Posterior vena cava (tissue), 2 donors: ENCODE measurements at regions not wholly inside any gene's neighbourhood (a gene's known extent, or its start where the extent isn't known, plus 50 kb on each side); places are given as distances from the start of the nearest gene placed in this dataset.
"Not testable (repeated sequence)": the region's sequence is repeated elsewhere in the genome, so short reads cannot be mapped to it uniquely, and the experiment has no call there.

ENCODE experiments used
- DNase-seq: peaks from one replicate; pipeline ENCODE4 v3.0.0-alpha.2; 2020; ENCODE audit warnings: low spot score
- intact Hi-C, 2 donors: fragments of 100-400 bp; cut with DNase I; formaldehyde crosslinking; loops; one replicate each; pipeline versions ENCODE4 v1.14.1 to v1.14.2; 2022 to 2023
- donor health status: DM: yes; HTN: yes; CAD: no.
- donor health status: DM: yes; HTN: yes; CAD: no.

DNA sequence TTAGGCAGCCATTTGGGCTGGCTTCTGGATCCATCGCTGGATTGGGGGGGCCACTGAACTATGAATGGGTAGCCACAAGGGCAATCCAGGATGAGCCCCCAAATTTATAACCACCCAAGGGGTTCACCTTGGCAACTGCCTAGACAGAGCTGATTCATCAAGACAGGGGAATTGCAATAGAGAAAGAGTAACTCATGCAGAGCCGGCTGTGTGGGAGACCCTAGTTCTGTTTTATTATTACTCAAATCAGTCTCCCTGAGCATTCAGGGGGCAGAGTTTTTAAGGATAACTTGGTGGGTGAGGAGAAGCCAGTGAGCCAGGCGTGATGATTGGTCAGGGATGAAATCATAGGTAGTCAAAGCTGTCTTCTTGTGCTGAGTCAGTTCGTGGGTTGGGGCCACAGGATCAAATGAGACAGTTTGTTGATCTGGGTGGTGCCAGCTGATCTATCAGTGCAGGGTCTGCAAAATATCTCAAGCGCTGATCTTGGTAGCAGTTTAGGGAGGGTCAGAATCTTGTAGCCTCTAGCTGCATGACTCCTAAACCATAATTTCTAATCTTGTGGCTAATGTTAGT is 57.9 kb downstream of the DNAJB9 start:
- no peak for DNase-seq
- intact Hi-C loops: loop anchor here in 1 of 2 donors (1.0 kb wide), 1 partner anchor 36 kb away; no protein-coding TSS in a partner anchor

DNA sequence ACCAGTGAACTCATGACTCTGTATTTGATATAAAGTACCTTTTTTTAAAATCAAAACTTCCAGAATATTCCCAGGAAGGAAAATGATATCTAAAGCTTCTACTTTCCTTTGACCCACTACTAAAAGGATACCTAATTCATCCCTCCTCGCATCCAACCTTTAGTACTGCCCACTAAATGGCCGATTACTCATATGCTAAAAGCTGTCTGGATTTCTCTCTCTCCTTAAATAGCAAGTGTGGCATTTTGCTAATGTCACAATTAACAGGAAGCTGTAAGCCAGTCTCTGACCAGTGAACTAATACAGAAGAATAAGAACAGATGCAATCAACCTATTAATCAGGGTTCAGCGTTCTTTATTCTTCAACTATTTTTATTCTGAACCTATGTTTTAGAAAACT is 59.0 kb downstream of the DNAJB9 start:
- no peak for DNase-seq
- intact Hi-C loops: no loop called here

DNA sequence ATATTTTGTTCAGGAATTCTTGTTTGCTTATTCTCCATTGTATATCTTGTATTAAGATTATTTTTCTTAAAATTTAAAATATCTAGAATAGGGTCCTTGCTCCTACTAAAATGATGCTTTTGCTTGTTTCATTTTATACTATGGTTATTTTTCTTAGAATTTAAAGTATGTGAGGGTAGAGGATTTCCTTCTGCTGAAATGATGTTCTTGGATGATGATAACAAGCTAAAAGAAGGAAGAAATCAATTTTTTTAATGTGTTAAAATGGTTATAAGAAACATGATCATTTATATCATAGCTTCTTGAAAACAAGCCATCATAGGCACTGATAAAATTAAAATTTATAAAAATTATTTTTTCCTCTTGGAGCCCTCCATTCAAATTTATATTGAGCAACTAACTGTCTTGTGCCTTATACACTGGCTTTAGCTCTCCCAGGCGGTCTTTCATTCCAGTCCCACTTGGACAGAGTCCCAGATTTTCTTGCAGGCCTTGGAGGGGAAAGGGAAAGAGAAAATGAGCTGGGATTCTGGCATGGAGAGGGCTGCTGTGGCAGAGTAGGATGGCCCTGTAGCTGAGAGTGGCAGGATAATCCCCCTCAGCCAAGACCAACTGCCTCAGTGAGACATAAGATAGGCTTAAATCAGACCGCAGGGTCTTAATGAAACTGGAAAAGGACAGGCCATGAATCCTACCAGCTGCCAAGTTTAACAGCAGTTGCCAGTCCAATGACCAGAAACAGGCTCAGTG is 60.2 kb downstream of the DNAJB9 start:
- no peak for DNase-seq
- intact Hi-C loops: no loop called here

DNA sequence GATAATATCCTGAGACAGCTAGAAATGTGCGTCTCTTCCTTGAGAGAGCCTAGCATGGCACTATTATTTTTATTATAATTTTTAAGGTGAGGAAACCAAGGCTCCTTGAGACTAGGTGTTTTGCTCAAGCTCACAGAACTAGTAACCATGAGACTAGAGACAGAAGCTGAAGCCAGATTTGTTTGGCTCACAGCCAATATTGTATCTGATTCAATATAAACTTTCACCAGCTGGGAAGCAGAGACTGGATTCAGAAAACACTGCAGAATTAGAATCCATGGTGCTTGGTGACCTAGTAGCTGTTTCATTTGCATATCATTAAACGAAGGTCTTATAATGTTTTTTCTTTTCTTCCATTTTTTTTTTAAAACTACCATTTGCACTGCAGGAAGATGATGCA is 64.4 kb downstream of the DNAJB9 start:
- DNase-seq: no peak
- intact Hi-C loops: no loop called here

DNA sequence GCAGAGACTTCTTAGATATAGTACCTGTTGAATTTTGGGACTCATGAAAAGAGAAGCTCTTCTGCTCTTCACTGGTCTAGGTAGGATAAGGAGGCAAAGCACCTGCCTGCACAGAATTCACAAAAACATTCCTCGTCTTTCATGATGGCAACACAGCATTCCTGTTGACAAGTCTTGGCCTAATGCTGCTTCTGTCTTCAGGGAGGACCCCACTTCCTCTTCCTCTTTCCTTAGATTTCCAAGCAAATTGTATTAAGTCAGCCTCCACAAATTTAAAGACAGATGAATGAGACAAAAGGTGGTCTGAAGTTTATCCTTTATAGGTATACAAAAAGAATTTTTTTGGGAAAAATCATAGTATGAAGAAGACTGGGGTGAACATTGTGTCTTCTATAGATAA is 64.9 kb downstream of the DNAJB9 start:
- intact Hi-C loops: no loop called here
- DNase-seq: no peak

DNA sequence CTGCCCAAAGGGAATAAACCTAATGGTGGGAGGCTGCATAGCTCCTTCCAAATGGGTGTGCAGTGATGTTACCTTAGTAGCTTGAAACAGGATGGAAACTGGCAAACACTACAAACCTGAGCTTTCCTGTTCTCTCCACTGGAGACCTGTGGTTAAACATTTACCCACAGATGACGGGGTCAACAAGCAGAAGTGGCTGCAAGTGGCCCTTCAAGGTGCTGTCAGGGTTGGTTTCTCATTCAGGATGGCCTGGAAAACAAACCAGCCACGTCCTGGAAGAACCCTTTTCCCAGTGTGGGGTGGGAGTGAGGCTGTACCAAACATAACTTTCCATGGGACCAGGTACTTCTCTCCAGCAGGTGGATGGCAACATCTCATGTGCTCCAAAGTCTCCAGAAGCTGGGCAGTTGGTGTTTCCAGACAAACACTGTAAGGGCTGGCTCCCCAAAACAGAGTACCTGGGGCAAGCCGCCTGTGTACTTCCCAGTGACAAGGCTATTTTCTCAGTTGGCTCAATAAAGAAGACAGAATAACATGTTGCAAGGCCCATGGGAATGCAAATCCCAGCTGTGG is 67.5 kb downstream of the DNAJB9 start:
- intact Hi-C loops: no loop called here
- no peak for DNase-seq

DNA sequence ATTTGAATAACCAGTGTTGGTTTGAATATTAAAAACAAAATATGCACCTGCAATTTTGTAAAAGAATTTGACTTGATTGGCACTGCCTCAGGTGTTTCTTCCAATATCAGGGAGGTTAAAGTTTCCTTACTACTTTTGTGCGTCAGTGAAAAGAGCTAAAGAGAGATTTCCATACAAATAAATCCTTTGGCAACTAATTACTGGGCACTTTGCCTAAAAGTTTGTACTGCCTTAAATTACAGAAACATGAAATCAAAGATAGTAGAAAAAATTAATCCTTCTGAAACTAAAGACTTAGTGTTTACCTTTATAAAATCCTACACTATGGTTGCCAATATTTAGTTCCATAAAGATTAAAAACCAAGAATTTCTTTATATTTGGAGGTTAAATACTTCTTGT is 72.5 kb downstream of the DNAJB9 start:
- no peak for DNase-seq
- intact Hi-C loops: no loop called here

DNA sequence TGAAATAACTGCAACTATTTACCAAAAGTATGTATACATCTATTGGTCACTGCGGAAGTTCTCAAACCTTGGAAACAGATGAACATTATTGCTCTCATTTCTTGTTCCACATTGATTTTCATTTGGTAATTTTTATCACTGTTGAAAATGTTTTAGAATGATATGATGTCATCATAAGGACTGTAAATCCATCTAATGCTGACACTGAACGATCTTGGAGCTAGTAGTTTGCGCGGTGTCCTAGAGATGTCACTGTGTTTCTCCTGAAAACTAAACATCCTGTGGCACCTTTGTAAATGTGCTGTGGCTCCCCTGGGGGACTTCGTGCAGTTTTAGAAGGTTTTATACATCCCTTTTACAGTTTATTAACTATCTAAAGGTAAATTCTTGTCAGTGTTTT is 73.5 kb downstream of the DNAJB9 start:
- intact Hi-C loops: no loop called here
- no peak for DNase-seq

DNA sequence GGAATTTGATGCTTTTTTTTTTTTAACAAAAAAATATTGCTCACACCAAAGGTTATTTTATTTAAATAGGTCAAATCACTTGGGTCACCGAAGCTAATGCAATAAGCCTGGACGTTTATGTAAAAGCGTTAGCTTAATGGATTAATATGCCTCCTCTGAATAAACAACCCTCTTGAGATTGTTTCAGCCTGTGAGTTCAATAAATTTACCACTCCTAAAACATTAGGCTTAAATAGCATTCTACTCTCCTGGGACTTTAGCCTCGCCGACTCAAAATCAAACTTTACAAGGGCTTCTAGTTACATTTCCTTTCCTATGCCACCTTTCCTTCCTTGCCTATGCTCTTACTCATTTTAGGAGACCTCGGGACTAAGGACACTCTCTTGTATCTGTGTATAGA is 79.3 kb downstream of the DNAJB9 start:
- DNase-seq: no peak
- intact Hi-C loops: no loop called here

DNA sequence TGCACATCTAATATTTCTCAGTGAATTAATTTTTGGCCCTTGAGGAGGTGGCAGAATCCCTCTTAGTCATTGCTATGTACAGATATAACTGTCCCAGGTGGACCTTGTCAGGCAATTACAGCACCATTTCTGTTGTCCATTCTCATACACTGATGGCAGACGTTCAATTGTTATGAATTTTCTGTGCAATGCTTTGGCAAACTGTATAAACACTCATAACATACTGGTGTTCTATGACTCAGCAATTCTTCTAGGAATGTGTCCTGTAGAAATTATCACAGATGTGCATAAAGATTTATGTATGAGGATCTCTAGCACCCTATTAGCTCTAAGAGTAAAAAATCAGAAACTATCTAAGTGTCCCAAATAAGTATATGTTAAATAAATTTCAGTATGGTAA is 80.8 kb downstream of the DNAJB9 start:
- intact Hi-C loops: no loop called here
- no peak for DNase-seq

DNA sequence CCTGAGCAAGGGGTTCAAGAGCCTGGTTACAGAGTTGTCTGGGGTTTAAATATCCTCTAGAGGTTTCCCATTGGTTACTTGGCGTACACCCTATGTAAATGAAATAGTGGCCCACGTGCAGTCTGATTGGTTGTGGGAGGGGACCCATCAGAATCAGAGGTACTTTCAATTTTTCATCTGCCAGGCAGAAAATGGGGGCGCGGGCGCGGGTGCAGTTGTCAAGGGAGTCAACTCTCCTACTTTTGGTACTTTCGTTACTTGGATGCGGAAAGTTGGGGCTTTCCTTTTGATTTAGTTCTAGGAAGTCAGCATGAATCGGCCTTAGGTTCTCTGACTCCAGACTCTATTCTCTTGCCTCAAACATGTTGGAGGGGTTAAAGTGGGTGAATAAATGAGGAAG is 83.2 kb downstream of the DNAJB9 start:
- DNase-seq: no peak
- intact Hi-C loops: no loop called here

DNA sequence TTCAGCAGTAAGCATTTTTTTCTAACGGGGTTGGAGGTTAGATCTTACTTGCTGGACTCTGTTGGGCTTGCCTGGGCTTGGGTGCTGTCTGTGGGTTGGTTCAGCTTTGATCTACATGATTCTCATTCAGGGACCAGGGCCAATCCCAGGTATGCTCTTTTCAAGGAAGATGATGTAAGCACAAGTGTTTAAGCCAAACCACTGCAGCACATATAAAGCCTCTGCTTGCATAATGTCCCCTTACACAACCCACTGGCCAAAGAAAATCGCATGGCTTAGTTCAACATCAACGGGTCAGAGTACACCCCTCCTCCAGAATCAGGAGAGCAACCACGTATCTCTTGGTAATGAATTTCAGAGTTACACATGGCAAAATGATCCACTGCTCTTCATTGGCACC is 83.9 kb downstream of the DNAJB9 start:
- no peak for DNase-seq
- intact Hi-C loops: no loop called here

DNA sequence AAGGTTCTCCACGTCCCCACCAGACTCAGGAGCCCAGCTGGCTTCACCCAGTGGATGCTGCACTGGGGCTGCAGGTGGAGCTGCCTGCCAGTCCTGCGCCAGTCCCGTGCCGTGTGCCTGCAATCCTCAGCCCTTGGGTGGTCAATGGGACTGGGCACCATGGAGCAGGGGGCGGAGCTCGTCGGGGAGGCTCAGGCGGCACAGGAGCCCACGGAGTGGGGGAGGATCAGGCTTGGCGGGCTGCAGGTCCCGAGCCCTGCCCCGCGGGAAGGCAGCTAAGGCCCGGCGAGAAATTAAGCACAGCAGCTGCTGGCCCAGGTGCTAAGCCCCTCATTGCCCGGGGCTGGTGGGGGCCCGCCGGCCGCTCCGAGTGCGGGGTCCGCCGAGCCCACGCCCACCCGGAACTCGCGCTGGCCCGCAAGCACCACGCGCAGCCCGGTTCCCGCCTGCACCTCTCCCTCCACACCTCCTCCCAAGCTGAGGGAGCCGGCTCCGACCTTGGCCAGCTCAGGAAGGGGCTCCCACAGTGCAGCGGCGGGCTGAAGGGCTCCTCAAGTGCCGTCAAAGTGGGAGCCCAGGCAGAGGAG is 87.6 kb downstream of the DNAJB9 start:
- intact Hi-C loops, DNase-seq: not testable (repeated sequence)

DNA sequence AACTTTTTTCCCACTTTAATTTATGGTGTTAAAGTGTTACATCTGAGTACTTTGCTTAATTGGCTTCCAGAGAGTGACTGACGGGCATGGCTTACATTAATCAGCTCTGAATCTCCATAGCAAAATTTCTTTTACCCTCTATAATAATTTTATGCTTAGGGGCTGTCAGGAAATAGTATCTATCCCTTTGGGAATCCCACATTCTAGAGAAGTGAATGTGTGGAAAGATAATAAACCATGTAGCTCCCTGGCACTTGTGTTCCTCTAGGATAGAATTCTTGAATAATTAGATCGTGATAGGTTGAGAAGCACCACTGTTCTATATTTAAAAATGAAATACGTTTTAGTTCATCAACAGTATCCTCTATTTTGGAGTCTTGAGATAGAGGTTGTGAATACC is 89.6 kb downstream of the DNAJB9 start:
- no peak for DNase-seq
- intact Hi-C loops: no loop called here

DNA sequence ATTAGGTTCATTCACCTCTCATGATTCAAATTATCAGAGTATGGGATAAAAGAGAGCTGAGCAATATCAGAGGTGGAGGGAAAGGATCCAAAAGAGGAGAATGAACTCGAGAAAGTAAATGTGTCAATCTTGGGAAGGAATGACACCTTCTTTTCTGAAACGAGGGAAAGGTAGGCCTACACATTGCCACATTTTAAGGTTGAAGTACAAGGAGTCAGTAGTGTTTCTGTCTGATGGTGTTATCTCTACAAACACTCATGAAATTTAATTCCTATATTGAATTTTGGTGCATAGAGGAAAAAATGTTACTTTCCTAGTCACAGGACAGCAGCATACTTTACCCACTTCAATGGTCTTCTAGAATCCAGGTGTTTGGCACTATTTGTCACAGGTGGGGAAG is 90.2 kb downstream of the DNAJB9 start:
- no peak for DNase-seq

DNA sequence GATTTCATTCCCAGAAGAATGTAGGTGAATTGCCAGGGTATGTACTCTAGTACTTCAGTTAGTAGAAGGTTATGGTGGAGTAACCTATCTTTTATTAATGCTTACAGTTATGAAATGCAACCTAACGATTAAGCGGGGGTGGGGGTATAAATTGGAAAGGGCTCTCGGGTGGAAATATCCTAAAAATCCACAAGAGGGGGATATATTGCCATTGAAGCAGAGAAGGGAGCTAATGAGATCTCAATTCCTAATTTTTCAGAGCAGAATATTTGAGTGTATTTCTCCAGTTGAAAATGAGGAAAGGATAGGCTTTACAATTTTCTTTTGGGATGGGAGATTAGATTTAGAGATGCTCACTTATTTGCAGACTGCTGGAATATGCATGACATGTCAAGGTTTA is 90.8 kb downstream of the DNAJB9 start:
- DNase-seq: no peak
- intact Hi-C loops: no loop called here

More for the DNA sequence above, 90.2 kb downstream of the DNAJB9 start:
- intact Hi-C loops: no loop called here

DNA sequence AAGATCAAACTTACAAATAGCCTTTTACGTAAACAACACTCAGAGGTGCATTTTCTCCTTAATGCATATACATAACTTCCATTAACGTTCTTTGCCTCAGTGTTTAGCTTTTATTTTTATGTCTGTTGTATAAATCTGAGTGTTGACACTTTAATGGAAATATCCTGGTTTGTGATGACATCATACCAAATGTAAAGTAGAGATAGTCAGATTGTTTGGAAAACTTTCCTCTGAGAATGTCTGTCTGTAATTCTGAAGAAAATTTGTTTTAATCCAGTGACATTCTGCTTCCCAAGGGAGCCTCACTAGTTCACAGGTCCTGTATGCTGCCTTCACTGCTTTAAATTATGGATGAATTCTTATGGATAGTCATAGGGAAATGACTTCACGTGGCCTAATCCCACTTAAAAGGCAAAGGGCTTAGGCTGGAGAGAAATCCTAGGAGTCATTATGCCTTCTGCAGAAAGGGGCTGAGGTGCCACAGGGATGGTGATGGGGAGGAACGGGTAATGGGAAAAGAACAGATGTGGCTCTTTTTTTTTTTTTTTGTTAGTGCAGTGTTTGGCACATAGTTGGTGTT is 93.2 kb downstream of the DNAJB9 start:
- no peak for DNase-seq
- intact Hi-C loops: loop anchor here in 1 of 2 donors (1.0 kb wide), 1 partner anchor 36 kb away; no protein-coding TSS in a partner anchor

DNA sequence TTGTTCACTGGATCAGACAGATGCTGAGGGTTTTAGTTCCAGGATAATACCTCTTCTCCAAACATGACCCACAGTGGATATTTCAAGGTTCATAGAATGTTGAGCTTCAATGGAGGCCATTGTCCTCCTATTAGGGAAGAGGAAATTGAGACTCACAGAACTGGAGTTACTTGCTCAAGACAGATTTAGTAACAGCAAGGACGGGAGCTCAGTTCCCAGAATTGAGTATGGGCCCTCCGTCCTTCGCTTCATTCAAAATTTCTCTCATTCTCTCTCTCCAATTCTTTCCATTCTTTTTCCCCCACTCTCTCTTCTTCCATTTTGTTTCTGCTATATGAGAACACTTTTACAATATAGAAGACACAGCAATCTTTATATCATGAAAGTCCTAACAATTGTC is 94.0 kb downstream of the DNAJB9 start:
- intact Hi-C loops: loop anchor here in 1 of 2 donors (1.0 kb wide), 1 partner anchor 36 kb away; no protein-coding TSS in a partner anchor
- no peak for DNase-seq

DNA sequence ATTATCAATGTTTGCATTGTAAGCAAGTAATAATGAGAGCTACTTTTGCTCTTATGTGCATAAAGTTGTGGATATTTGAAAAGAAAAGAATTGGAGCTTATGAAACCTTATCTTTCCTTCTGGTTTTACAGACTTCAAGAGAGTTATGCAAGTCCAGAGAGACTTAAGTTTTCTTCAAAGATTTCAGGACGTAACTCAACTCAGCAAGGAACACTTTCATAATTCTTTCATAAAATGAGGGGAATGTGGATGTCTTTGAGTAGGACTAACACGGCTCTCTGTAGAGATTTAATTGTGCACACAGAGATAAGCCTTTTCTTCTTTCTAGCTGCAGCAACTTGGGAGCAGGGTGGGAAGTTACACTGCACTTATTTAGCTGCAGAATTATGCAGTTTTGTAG is 97.5 kb downstream of the DNAJB9 start:
- intact Hi-C loops: no loop called here
- no peak for DNase-seq

DNA sequence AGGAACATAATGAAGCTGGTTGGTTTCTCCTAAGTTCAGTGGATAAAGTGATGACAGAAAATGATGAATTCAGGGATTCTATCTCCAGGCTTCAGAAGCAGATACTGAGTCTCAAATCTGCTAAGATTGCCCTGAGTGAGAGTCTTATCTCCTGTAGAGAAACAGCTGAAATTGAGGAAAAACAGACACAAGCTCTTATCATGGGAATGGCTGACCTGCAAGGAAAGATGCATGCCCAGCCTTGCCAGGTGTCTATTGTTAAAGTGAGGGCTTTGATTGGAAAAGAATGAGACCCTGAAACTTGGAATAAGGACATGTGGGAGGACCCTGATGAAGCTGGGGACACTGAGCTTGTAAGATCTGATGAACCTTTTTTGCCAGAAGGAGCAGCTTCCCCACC is 100.3 kb downstream of the DNAJB9 start:
- no peak for DNase-seq
- intact Hi-C loops: no loop called here
